Pancreas (tissue), 10 donors: ENCODE measurements at regions not wholly inside any gene's neighbourhood (a gene's known extent, or its start where the extent isn't known, plus 50 kb on each side); places are given as distances from the start of the nearest gene placed in this dataset.

Experiments used
- ATAC-seq, 4 donors: fragments of 200-7000 bp; cut with Tn5 transposase; one replicate each; pipeline versions ENCODE4 v1.8.0 to v1.9.1; 2020; ENCODE audit warnings: mild to moderate bottlenecking in 4 of 4, moderate library complexity in 4 of 4
- DNase-seq, 6 donors: peaks; one replicate each; pipeline ENCODE4 v3.0.0-alpha.2; 2020
- FAIRE-seq: peaks from 2 replicates; lab custom pipeline; 2012; peaks lifted over from hg19 to GRCh38; lab: Jason Lieb, UNC
- H3K27ac ChIP-seq, 4 donors: fragments of 200-600 bp; sonication (generic); 1 replicate in 3 of 4; 2 replicates in 1 of 4; pipeline versions ENCODE4 v1.5.0 to v1.8.0; 2020
- H3K27me3 ChIP-seq, 4 donors: fragments of 200-600 bp; one replicate each; pipeline ENCODE4 v1.8.0; 2021
- H3K36me3 ChIP-seq, 3 donors: fragments of 200-600 bp; sonication (generic) in 1 of 3; one replicate each; pipeline versions ENCODE4 v1.5.0 to v1.8.0; 2020 to 2021
- H3K4me1 ChIP-seq, 3 donors: fragments of 200-600 bp; one replicate each; pipeline ENCODE4 v1.8.0; 2021
- H3K4me3 ChIP-seq, 4 donors: fragments of 200-600 bp; sonication (generic) in 2 of 4; one replicate each; pipeline versions ENCODE4 v1.5.0 to v1.8.0; 2020 to 2021
- H3K9me3 ChIP-seq, 4 donors: fragments of 200-600 bp; one replicate each; pipeline ENCODE4 v1.8.0; 2021
- CTCF ChIP-seq, 4 donors: fragments of 200-600 bp; sonication (generic) in 3 of 4; IDR thresholded peaks; one replicate each; pipeline versions ENCODE4 v1.5.0 to v1.8.0; 2021; ENCODE audit warnings: antibody characterized with exemption in 4 of 4
- WGBS, 2 donors: extraction: QIAGEN DNeasy Blood & Tissue Kit; methylation state at CpG; one replicate each; pipeline ENCODE4 v1.1.7; 2013; 5-methylcytosine and 5-hydroxymethylcytosine counted together
- intact Hi-C, 3 donors: fragments of 100-400 bp; cut with DNase I; formaldehyde crosslinking; loops; one replicate each; pipeline versions ENCODE4 v1.11.1 to v1.14.2; 2022
- donor health status: healthy with polysubstance abuse.
- donor health status: DM: no; HTN: no; CAD: no; lungs with moderate emphysema.
- donor health status: DM: no; HTN: no; CAD: no.
- donor health status: control.
- donor health status: control.
- donor health status: Bipolar disorder and iron deficiency.
- donor health status: DM: yes; HTN: yes; CAD: no.
- donor health status: DM: no; HTN: no; CAD: no.
- donor health status: DM: no; HTN: no; CAD: no.
- donor health status: DM: yes; HTN: yes; CAD: no.

- no peaks in the 10 kb centered on the region for H3K27me3 ChIP-seq
- no peaks in the 10 kb centered on the region for H3K36me3 ChIP-seq
- no peaks in the 10 kb centered on the region for H3K4me1 ChIP-seq
- 73 to 87% methylated on average over 2 of the region's 2 CpGs for WGBS, 2 donors
- intact Hi-C loops, result no loop called here
- no peaks in the 10 kb centered on the region for H3K9me3 ChIP-seq
- FAIRE-seq (no peak), DNase-seq (no peak), ATAC-seq (no peak)
- no peak overlapping the region for H3K4me3 ChIP-seq
- no peak for TF ChIP-seq CTCF (IDR thresholded peaks at IDR 0.05)
- no peak overlapping the region for H3K27ac ChIP-seq
Observed at GRCh38 chr11:24086921-24087320, 409.9 kb upstream of the LUZP2 start.

GRCh38 chr11:24091594-24091993 lies 405.3 kb upstream of the LUZP2 start:
- no peak for FAIRE-seq
- intact Hi-C loops, result no loop called here
- H3K27ac ChIP-seq, result no peak overlapping the region
- no peak for ATAC-seq
- 90% methylated on average over 2 of the region's 2 CpGs for WGBS, 2 donors
- no peak for DNase-seq
- no peaks in the 10 kb centered on the region for H3K36me3 ChIP-seq
- H3K27me3 ChIP-seq, result no peaks in the 10 kb centered on the region
- H3K9me3 ChIP-seq, result no peaks in the 10 kb centered on the region
- no peak overlapping the region for H3K4me3 ChIP-seq
- no peaks in the 10 kb centered on the region for H3K4me1 ChIP-seq
- TF ChIP-seq CTCF (IDR thresholded peaks at IDR 0.05), result no peak

GRCh38 chr11:24093375-24093774 lies 403.5 kb upstream of the LUZP2 start:
- H3K27me3 ChIP-seq, result no peaks in the 10 kb centered on the region
- H3K4me1 ChIP-seq, result no peaks in the 10 kb centered on the region
- FAIRE-seq, result no peak
- H3K36me3 ChIP-seq, result no peaks in the 10 kb centered on the region
- H3K4me3 ChIP-seq, result no peak overlapping the region
- intact Hi-C loops, result no loop called here
- WGBS, 2 donors, result 46 to 50% methylated on average over 2 of the region's 2 CpGs
- no peaks in the 10 kb centered on the region for H3K9me3 ChIP-seq
- no peak for DNase-seq
- ATAC-seq, result no peak
- no peak for TF ChIP-seq CTCF (IDR thresholded peaks at IDR 0.05)
- no peak overlapping the region for H3K27ac ChIP-seq

- Histone ChIP-seq H3K4me1 (no peaks in the 10 kb centered on the region), H3K27me3 (no peaks in the 10 kb centered on the region), H3K4me3 (no peak overlapping the region), H3K36me3 (no peaks in the 10 kb centered on the region), H3K27ac (no peak overlapping the region), H3K9me3 (no peaks in the 10 kb centered on the region)
- no peak for ATAC-seq
- 72 to 76% methylated on average over 3 of the region's 3 CpGs for WGBS, 2 donors
- intact Hi-C loops, result no loop called here
- FAIRE-seq, result no peak
- no peak for DNase-seq
- TF ChIP-seq CTCF (IDR thresholded peaks at IDR 0.05), result no peak
Observed at GRCh38 chr11:24108609-24109008, 388.2 kb upstream of the LUZP2 start.

GRCh38 chr11:24122291-24122690 lies 374.6 kb upstream of the LUZP2 start:
- intact Hi-C loops, result no loop called here
- ATAC-seq (no peak), DNase-seq (no peak), FAIRE-seq (no peak)
- H3K9me3 ChIP-seq, result no peaks in the 10 kb centered on the region
- no peaks in the 10 kb centered on the region for H3K36me3 ChIP-seq
- WGBS, 2 donors, result 59 to 66% methylated on average over 3 of the region's 3 CpGs
- no peak overlapping the region for H3K4me3 ChIP-seq
- H3K27ac ChIP-seq, result no peak overlapping the region
- no peaks in the 10 kb centered on the region for H3K4me1 ChIP-seq
- no peak for TF ChIP-seq CTCF (IDR thresholded peaks at IDR 0.05)
- H3K27me3 ChIP-seq, result no peaks in the 10 kb centered on the region
